NCI-H2171 treated with DMSO at 0.1 percent for 48 hours (cell line): ENCODE measurements at regions not wholly inside any gene's neighbourhood (a gene's known extent, or its start where the extent isn't known, plus 50 kb on each side); places are given as distances from the start of the nearest gene placed in this dataset.
"Not testable (repeated sequence)": the region's sequence is repeated elsewhere in the genome, so short reads cannot be mapped to it uniquely, and the experiment has no call there.

Experiments
- DNase-seq: peaks from one replicate; lab custom pipeline; 2025; lab: John Stamatoyannopoulos, UW

DNA sequence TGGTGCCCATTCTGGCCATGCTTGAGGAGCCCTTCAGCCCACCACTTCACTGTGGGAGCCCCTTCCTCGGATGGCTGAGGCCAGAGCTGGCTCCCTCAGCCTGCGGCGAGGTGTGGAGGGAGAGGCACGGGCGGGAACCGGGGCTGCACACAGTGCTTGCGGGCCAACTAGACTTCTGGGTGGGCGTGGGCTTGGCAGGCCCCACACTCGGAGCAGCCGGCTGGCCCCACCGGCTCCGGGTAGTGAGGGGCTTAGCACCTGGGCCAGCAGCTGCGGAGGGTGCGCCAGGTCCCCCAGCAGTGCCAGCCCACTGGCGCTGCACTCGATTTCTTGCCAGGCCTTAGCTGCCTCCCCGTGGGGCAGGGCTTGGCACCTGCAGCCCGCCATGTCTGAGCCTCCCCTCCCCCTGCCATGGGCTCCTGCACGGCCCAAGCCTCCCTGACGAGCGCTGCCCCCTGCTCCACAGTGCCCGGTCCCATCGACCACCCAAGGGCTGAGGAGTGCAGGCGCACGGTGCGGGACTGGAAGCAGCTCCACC, 554.2 kb downstream of the GABRG2 start:
- not testable (repeated sequence) for DNase-seq

DNA sequence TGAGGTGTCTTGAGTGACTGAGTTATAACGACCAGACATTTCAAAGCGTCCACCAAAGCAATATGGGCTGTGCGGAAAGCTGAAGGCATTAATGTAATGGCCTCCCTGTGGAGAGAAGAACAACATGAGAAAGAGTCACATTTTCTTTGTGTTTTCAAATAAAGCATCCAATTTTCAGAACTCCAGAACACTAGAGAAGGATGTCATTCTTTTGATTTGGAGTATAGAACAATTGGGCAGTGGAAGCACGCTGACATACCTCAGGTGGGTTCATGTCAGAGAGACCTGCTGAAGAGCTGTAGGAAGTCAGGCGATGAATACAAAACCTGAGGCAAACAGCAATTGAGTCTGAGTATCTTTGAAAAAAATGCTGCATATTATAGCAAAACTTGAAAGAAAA, 556.5 kb downstream of the GABRG2 start:
- no peak for DNase-seq

DNA sequence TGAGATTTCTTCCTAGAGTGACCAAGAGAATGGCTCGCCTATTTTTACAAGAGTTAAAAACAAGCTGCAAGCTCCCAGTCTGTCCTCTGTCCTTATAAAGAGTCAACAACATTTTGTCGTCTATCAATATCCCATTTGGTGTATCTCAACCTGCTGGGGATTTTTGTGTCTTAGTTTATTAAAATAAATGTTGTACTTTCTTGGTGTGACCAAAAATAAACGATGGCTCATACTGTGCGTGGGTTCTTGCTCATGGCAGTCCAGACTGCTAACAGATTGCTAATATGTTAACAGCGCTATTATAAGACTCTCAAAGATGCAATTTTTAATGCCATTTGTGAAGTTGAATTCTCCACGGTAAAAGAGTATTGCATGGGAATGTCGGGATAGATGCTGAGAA, 569.9 kb downstream of the GABRG2 start:
- DNase-seq: no peak

DNA sequence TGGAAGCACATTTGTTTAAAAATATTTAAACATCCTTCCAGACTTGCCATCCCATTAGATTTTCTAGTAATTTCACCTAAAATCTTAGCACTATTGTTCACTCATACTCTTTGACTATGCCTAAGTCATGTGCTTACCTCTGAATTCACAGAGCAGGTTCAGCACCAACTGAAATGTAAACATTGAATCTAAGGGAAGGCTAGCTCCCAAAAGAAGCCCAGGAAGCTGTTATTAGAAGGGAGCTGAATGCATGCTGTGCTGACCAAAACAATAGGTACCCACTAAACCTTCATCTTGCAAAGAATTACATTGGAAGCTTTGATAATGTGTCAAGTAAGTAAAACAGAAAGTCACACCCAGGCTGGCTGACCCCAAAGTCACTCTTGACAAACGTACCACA, 571.3 kb downstream of the GABRG2 start:
- DNase-seq: no peak

DNA sequence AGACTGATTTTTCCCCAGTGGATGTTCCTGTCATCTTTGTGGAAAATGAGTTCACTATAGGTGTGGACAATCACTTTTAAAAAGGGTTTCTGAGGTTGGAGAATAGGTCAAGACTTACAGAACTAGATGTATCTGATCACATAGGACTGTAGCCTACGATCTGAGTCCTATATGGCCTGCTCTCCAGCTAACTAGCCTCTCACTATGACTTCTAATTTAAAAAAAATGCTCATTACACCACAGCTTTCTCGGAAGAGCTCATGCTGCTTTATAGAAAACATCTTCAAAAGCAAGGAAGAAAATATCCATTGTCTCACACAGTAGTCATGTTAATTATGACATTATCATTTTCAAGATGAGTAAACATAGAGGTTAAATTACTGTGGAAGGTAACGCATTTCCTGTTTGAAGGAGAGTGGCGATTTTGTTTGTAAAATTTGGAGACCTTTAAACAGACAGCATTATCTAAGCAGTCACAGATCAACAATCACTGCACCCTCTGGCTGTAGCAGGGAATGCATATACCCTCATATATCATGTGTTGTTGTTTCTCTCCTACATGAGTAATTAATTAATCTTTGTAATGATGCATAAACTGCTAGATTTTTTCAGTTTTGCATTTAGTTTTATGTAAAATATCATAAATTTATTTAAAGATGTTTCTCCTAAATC, 573.7 kb downstream of the GABRG2 start:
- DNase-seq: no peak

DNA sequence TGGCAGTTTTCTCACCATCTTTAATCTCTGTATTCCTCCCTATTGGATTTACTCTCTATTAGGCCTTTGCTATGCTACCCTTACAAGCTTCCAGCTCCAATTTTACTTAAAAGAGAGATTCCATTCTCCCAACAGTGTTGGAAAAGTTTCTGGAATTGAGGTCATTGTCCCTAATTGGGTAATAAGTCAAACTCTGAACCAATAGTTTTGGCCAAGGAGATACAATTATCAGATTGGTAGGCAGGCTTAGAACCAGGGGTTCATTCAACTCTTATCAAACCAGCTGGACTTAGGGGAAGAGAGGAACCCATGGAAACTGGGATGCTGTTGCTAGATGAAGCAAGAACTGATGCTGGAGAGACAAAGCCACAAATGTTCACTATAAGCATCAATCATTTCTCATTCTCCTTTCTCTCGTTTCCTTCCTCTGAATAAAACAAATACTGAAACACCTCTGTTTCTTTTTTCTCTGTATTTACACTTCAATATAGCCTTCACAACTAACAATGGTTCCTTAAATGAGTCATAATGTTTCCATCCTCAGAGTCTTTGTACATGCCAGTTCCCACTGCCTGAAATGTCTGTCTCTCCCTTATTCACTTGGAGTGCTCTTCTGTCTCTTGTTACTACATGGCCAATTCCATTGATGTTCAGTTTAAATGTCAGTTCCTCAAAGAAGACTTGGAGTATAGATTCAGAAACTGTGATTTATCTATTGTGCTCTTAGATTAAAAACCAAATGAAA, 587.3 kb downstream of the GABRG2 start:
- DNase-seq: no peak

DNA sequence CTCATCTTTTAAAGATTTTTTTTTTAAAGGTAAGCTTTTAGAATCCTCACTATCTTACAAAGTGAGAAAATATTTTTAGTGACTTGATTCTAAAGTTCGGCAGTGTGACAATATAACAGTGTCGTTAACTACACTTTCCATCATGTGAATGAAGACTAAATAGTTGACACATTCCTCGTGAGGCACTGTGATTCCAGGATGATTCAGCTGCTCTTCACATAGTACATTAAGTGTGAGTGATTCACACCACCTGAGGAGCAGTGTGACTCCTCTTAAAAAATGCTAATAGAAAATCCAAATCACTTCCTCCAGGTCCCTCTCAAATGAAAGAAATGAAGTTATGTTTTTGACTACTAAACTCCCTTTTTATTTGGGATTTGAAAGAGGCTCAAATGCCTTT, 589.5 kb downstream of the GABRG2 start:
- no peak for DNase-seq

DNA sequence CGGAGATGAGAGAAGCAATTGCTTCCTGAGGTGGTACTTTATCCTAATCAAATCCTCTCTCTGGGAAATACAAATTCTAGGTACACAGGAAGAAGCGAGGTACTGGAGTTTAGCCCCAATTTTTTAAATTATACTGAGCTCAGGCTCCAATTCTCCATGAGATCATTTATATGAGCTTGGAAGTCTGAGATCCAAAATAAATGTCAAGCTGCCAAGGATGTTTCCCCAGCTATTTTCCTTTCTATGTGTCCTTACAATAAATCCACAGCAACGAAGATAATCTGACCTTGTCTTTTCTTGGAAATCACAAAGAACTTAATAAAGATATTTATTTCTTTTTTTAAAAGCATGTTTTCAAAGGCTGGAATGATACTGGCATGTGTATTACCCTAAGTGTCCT, 597.3 kb downstream of the GABRG2 start:
- DNase-seq: no peak

DNA sequence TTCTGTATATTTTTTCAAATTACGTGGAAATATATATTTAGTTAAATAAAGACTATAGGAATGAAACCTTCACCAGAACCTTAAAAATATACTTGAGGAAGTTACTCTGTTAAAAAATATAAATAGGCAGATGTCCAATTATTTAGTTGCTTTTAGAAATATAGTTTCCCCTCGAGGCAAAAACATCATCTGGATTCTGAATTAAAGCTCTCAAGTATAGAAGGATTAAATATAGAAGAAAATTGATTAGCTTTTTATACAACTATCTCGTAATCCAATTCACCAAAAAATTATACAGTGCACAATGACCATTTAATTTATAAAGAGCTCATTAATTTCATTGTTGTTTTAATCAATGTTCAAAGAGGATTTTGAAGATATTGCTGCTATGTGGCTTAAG, 601.4 kb downstream of the GABRG2 start:
- no peak for DNase-seq

DNA sequence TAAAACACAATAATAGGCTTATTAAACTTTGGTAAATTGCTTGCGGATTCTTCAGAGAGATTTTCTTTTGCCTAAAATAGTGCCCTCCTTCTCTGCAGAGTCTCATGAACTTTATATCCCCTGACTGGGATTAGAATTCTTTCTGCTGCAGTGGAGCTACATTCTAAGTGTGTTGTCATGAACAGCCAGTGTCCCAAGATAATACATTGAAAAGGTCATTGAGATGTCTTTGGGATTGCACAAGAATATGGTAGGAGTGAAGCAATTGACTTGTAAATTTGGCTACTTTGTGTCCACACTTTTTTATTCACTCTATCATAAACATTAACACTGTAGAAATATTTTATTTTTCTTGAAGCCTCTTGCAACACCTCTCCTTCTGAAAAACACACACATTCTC, 604.5 kb downstream of the GABRG2 start:
- DNase-seq: no peak

DNA sequence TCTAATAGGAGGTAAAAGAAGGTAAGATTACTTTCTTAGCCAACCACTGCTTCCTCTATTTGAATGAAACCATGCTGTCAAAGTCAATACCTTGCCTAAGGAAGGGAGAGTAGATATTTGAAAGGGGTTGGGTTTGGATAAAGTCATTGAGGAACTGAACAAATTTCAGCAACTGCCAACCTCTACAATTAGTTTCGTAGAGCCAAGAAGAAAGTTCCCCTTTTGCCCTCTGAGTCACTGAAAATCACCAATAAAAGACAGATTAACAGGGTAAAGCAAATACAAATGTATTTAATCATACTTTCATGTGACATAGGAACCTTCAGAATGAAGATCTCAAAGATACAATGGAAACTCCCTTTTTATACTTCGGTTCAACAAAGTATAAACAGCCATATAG, 615.7 kb downstream of the GABRG2 start:
- DNase-seq: no peak

DNA sequence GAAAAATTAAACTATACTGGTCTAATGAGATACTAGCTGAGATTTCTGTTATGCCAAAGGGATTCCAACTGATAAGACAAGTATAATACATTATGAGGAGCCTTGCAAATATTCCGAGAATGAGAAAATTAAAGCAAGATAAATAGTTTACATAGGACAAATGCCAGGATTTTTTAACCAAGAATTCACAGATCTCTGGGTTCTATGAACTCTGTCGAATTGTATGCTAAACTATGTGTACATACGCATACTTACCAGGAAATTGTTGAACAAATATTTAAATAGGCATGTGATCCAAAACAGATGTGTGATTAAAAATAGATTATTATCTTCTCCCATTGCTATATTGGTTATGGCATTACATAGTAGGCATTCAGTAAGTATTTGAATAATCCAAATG, 616.6 kb downstream of the GABRG2 start:
- no peak for DNase-seq

DNA sequence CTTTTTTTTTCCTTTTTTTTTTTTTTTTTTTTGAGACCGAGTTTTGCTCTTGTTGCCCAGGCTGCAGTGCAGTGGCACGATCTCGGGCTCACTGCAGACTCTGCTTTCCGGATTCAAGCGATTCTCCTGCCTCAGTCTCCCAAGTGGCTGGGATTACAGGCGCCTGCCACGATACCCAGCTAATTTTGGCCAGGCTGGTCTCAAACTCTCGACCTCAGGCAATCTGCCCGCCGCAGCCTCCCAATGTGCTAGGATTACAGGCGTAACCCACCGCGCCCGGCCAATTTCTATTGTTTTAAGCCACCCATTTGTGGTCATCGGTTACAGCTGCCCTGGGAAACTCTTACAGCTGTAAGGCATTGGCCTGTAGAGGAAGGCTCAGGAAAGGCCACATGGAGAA, 617.7 kb downstream of the GABRG2 start:
- no peak for DNase-seq

DNA sequence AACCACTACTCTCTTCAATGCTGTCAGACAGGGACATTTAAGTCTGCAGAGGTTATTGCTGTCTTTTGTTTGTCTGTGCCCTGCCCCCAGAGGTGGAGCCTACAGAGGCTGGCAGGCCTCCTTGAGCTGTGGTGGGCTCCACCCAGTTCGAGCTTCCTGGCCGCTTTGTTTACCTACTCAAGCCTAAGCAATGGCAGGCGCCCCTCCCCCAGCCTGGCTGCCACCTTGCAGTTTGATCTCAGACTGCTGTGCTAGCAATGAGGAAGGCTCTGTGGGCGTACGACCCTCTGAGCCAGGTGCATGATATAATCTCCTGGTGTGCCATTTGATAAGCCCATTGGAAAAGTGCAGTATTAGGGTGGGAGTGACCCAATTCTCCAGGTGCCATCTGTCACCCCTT, 628.7 kb downstream of the GABRG2 start:
- not testable (repeated sequence) for DNase-seq

DNA sequence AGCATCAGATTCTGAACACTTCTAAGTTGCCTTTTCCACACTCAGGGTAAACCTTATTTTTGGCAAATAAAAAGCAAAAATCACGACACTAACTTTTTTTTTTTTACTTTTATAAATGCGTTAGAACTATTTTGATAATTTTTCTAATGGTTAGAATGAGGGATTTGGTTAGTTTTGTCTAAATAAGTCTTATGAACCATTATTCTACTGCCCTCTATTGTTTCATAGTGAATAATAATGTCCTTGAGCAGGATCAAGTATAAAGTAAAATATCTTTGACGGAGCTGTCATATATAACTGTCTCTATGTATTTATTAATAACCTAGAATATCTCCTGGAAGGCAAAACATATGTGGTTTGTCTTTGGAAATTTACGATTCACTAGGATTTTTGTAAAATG, 631.8 kb downstream of the GABRG2 start:
- no peak for DNase-seq

DNA sequence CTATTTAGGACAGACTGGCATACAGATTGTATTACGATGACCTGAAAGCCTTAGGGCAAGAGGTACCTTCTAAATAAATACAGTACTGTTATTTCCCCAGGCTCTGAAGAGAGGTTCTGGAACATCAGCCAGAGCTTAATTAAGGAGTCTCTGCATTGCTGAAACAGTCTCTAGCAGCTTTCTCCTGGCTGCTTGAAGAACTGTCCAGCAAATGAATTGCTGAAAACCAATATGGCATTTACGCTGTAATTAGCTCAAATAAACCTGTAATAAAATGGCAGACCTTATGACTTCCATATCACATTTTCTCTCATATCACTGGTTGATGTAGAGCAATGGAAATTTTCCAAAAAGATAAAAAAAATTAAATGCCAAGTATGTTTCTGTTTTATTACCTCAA, 636.3 kb downstream of the GABRG2 start:
- DNase-seq: no peak

DNA sequence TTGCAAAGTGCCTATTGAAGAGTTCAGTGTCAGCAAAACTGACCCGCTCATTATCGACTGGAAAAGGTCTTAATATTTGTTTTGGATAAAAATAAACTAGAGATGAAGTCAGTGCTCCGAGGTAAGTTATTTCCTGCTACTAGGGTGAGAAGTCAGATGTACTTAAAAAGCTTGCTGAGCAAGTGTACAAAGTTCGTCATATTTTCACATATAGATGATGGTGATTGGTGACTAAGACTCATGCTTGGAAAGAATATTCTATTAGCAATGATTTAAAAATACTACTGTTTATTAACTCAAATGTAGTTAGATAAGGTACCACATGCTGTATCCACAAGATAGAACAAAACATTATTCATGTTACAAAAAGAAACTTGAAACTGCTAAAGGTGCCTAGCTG, 643.7 kb downstream of the GABRG2 start:
- DNase-seq: no peak

DNA sequence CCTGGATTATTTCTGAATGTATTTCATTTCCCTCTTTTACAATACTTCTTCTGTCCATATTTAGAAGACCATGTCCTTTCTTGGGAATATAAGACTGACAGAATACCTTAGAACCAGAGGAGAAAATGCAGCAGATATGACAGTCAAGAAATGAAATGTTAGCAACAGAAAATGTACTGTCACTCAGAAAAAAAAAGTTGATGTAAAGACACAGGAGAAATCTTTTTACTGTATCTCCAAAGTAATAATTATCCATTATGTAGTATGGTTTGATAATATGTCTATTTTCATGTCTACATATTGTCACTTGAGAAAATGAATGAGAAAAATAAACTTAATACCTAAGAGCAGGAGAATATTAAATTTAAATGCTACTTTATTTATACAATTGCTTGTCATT, 652.1 kb downstream of the GABRG2 start:
- DNase-seq: no peak

DNA sequence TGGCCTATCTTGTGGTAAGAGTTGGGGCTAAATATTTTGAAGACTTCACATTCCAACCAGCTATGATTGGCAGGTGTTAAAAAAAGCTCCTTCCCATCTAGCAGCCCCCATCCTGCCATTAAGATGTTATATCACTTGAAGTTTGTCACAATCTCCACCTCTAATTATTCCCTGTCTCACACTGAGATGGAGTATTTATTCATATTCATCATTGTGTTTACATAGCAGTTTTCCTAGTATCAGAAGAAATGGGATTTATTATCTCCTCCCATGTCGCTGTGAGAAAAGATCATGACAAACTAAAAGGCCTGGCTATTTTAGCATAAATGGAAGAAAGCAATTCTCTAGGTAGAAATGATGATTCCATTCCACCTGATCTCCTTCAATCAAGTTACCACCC, 653.6 kb downstream of the GABRG2 start:
- DNase-seq: no peak

DNA sequence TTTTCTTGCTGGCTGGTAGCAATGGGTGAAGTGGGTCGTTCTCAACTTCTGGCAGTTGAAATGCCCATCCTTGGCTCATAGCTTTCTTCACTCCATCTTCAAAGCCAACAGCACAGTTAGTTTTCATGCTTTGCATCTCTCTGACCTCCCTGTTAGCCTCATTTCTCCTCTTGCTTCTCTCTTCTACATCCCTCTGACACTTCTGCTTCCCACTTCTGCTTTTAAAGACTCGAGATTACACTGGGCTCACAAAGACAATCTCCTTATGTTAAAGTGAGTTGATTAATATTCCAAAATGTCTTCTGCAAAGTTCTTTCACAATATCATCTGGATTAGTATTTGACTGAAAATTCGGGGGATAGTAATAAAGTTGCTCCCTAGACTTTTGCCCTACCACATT, 684.8 kb upstream of the CCNG1 start:
- no peak for DNase-seq

DNA sequence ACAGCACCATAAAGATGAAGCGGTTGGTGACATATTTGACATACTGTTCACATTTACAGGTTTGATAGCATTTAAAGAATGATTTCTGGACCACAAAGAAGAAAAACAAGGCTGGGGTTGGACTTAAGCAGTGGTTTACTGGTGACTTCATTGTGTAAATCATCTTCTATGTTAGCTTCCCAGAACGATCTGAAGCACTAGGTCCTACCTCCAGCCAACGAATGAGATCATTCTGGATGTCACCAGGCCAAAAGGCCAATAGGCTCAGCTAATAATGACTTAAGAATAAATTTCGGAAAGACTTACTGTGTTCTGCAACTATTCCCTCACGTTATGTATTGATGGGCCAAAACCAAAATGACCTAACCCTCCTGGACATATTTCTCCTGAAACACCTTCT, 675.3 kb upstream of the CCNG1 start:
- no peak for DNase-seq

DNA sequence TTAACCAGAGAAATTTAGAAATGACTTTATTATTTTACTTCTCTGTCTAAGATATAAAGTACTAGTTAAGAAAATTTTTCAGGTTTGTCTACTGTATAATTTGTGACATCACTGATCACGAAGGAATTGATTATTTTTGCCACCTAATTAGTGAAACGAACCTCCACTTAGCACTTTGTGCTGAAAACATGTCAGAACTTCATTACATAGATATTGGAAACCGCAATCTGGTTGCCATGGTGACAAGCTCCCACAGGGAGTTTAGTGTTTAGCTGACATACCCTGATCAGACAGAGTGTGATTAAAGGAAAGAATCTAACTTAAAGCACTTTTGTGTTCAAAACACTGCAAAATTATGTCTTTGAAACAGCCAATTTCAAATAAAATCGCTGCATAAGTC, 668.4 kb upstream of the CCNG1 start:
- DNase-seq: peak; percentile 17

DNA sequence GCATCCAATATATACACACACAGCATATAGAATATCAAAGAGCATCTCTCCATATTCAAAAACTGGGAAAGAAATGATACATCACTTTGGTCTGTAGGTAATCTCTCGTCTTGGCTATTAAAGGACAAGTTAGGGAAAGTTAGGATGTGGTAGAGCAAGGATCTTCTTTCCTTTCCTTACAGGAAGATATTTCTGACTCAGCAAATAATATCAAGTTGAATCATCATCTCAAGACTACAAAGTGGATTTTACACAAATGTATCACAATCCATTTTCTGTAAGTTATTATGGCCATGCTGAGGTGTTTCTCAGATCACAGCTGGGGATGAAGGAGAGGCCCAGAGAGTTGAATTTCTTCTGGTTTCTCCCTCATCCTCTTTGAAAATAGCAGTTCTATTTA, 651.7 kb upstream of the CCNG1 start:
- no peak for DNase-seq

DNA sequence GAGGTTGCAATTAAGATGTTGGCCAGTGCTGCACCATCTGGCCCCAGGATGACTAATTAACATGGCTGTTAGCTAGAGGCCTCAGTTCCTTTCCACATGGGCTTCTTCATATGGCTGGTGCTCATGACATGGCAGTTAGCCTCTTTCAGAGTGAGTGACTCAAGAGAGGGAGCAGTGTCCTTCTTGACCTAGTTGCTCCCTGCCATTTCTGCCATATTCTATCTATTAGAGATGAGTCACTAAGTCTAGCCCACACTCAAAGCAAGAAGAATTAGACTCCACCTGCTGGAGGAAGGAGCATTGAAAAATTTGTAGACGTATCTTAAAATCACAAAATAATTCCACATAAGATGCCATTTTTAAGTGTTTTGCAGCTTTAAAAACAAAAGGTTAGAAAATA, 651.2 kb upstream of the CCNG1 start:
- DNase-seq: no peak
